Stimulated activated CD8-positive, alpha-beta memory T cell treated with anti-CD3 and anti-CD28 coated beads, Interleukin-4, amount 100 ng/mL, for 4 hours (primary cell): ENCODE measurements at regions not wholly inside any gene's neighbourhood (a gene's known extent, or its start where the extent isn't known, plus 50 kb on each side); places are given as distances from the start of the nearest gene placed in this dataset.
"Not testable (repeated sequence)": the region's sequence is repeated elsewhere in the genome, so short reads cannot be mapped to it uniquely, and the experiment has no call there.

Experiments
- DNase-seq, 2 donors: peaks; one replicate each; pipeline ENCODE4 v3.0.0-alpha.2; 2020; ENCODE audit warnings: low read depth in 2 of 2, low spot score in 1 of 2

DNA sequence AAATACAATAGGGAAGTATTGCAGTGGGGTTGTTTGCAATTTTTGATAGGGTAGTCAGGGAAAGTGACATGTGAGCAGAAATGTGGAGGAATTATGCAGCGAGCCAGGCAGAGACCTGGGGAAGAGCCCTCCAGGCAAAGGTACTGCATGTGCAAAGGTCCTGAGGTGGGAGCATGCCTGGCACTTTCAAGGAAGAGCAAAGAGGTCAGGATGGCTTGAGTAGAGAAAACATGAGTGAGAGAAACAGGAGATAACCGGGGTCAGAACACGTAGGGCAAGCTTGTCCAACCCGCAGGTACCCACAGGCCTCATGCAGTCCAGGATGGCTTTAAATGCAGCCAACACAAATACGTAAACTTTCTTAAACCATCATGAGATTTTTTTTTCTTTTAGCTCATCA, 71.0 kb downstream of the COQ2 start:
- DNase-seq = no peak

GRCh38 chr4:83212041-83212851, 72.4 kb downstream of the COQ2 start:
- peak in 1 of 2 donors; percentile 35 for DNase-seq

GRCh38 chr4:83209419-83209818, 75.2 kb downstream of the COQ2 start:
- DNase-seq = no peak

- no peak for DNase-seq
These were observed 75.9 kb downstream of the COQ2 start for GRCh38 chr4:83208371-83209365.

GRCh38 chr4:83207497-83208101, 77.0 kb downstream of the COQ2 start:
- no peak for DNase-seq

DNA sequence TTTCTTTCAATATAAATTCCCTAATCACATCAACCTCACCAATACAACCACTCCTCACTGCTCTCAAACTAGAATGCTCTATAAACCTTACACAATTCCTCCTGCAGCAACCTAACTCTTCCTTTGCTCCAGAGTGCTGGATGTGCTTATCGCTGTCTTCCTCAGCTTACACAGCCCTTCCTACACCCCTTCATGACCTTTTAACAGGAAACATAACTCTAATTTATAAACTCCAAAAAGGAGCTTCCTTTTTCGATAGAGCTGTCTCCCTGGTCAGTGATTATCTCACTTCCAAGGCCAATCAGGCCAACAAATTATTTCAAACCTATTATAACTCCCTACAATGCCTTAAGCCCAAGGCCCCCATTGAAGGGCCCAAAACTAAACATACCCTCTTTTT, 78.8 kb downstream of the COQ2 start:
- no peak for DNase-seq

DNA sequence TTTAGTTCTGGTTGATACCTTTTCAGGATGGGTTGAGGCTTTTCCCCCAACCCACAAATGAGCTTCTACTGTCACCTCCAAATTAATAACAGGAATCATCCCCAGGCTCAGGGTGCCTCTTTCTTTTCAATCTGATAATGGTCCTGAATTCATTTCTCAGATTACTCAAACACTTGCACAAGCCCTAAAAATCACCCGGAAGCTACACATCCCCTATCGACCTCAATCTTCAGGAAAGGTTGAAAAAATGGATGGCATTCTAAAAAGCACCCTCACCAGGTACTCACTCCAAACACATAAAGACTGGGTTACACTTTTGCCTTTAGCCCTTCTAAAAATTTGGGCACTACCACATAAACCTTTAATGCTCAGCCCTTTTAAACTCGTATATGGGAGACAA, 79.9 kb downstream of the COQ2 start:
- DNase-seq = no peak

GRCh38 chr4:83201761-83202160, 82.8 kb downstream of the COQ2 start:
- DNase-seq = no peak

DNA sequence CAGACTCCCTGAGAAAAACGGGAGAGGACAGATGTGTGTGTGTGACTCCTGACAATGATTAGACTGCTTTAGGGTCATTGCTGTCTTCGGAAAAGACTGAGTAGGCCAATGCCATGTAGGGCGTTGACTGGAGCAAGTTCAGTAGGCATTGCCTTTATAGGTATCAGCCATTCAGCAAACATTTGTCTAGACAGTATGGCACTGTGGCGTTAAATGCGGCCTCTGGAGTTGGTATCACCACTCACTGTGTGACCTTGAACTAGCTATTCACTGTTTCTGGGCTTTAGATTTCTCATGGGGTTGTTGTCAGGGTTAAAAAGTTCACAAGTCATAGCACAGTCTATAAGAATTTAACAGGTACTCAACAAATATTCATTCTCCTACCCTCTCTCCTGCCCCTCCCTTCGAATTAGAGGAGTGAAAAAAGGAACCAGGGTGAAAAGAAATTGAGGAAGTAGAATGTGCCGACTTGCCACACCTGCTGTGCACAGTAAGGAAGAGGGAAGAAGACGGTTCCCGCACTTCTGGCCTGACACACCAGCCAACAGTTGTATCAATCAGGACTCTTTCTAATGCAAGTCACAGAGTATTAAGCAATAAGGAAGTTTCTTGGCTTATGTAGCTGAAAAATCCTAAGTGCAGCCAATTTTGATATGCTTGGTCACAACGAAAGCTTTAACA, 83.2 kb upstream of the PLAC8 start:
- DNase-seq = no peak

GRCh38 chr4:83196921-83197320, 82.4 kb upstream of the PLAC8 start:
- DNase-seq = no peak

DNA sequence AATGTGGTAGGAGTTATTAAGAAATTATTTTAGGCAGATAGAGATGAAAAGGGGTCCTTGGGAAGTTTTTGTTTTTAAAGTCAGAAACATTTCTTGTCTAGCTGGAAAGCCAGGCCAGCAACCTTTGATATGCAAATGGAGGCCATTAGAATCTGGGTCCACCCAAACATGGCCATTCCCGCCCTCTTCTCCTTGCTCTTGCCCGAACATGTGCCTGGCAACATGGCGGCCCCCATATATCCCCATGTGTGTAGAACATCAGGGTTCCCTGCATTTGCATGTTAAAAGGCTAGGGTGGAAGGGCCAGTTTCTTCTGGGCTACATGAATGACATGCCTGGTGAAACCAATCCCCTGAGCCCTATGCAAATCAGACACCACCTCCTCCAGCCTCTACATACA, 80.7 kb upstream of the PLAC8 start:
- DNase-seq = no peak

- DNase-seq = not testable (repeated sequence)
These were observed 80.1 kb upstream of the PLAC8 start for GRCh38 chr4:83194588-83194987.

DNA sequence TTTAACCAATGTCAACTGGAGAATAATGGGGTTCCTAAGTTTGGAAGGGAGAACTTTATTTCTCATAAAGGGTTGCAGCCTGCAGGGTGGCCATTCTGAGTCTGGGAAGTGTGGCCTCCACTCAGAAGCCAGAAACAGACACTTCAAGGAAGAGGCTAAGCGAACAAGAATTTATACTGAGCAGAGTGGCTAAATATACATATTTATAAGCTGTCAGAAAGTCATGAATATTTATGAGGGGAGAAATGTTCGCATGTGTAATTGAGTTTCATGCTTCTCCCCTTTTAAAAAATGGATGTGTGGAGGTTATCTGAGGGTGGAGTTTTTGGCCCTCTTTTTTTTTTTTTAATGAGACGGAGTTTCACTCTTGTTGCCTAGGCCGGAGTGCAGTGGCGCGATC, 78.1 kb upstream of the PLAC8 start:
- no peak for DNase-seq

GRCh38 chr4:83191026-83191425, 76.5 kb upstream of the PLAC8 start:
- DNase-seq = no peak

- DNase-seq = no peak
These were observed 75.2 kb upstream of the PLAC8 start for GRCh38 chr4:83189631-83190136.

DNA sequence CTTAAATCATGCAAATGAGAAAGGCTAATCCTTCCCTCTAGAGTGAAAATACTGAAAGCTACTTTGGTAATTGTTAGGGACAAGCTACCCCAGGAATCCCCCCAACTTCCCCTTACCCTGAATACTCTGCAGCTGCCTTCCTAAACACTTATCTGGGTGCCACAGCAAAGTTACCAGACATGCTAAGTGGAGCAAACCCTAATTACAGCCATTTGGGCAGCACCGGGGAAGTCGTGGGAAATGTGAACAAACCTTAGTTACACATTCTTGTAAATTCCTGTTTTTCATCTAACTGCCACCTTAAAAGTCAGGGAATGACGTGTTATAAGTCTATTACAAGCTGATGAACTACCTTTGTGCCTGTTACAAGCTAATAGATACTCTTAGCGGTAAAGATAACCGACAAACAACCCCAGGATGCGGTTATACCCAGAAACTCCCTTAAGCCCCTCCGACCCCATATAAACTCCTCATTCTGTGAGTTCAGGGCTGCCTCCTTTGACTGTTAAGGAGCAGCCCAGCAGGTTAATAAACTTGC, 66.0 kb upstream of the PLAC8 start:
- no peak for DNase-seq

DNA sequence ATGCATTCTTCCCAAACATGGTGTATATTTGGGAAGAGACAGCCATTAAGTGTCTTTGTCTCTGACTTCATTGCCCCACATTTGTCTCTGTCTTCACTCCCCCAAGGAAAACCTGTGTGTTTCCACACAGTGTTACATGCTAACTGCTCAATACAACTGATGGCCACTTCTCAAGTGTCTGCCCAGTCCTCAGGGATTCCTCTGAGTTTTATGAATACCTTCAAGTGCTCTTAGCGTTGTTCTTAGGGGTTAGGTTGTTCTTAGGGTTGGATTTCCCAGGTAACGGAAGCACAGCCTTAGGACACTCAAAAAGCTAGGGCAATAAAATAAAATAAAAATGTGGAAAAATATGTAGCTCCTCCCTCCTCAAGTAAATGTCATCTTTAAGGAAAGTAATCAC, 64.7 kb upstream of the PLAC8 start:
- no peak for DNase-seq

GRCh38 chr4:83178029-83178428, 63.5 kb upstream of the PLAC8 start:
- DNase-seq = no peak

- DNase-seq = no peak
These were observed 62.7 kb upstream of the PLAC8 start for GRCh38 chr4:83177182-83177581.

- no peak for DNase-seq
These were observed 60.4 kb upstream of the PLAC8 start for GRCh38 chr4:83174844-83175414.
